ENCODE measurements at regions not wholly inside any gene's neighbourhood (a gene's known extent, or its start where the extent isn't known, plus 50 kb on each side); places are given as distances from the start of the nearest gene placed in this dataset.

- TF ChIP-seq POLR2A (IDR thresholded peaks at IDR 0.05; ENCODE audit: low read length), result no peak
- no peak for TF ChIP-seq GATA1 (IDR thresholded peaks at IDR 0.05; ENCODE audit: low read depth, low read length)
These were observed 127.0 kb downstream of the LTN1 start for GRCh38 chr21:28865488-28866186.
